DMS53 treated with DMSO at 0.1 percent for 48 hours (cell line): ENCODE measurements at regions not wholly inside any gene's neighbourhood (a gene's known extent, or its start where the extent isn't known, plus 50 kb on each side); places are given as distances from the start of the nearest gene placed in this dataset.
A peak's percentile ranks its signal among the peaks of the same experiment; 100 is the strongest.
"Not testable (repeated sequence)": the region's sequence is repeated elsewhere in the genome, so short reads cannot be mapped to it uniquely, and the experiment has no call there.

ENCODE experiments used
- DNase-seq: peaks from one replicate; lab custom pipeline; 2025; ENCODE audit not compliant: unreplicated experiment; lab: John Stamatoyannopoulos, UW

DNA sequence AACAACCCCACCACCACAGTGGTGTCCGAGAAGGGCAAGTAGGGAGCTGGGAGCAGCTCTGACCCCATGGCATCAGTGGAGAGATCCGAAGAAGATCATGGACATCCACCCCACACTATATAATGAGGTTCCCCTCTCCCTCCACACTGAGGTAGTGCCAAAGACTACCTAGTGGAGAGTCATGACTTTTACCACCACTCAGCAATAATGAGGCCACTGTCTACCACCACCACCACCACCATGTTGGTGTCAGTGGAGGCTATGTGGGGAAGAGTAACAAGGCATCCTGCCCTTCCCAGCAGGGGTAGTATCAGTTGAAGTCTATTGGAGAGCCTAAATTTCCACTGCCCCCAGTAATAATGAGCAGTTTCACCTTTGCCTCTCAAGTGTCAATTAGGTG lies 321.7 kb upstream of the ZC3H15 start:
- no peak for DNase-seq

DNA sequence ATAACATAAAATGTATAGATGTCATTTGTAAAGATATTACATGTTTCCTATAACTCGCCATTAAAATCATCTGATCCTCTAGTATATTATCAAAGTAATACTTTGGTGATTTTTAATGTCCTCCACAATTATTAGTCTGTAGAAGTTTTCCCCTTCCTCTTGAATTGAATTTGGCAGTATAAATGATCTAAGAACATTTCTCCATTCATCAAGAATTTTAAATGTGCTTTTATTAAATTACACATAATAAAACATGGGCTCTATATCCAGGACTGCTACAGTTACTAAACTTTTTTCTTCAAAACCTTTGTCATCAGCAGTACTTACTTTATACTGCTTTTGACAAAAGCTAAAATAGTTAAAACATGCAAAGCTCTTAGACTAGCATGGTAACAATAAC lies 315.4 kb upstream of the ZC3H15 start:
- DNase-seq = no peak

DNA sequence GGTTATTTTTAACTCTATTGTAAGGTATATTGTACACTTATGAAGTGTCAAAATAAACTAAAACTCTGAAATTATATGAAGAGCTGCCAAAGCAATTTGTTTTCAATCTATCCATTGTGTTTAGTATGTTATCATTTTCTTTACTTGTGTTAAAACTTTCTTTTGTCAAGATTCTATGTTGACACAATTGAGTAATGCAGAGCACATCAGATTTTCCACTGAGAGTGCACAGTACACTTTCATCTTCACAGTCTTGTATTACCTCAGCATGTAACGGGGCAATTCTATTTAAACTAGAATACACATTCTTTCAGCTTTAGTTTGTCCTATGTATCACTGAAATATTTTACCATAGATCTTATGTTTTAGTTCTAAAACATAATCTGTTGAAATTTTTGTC lies 304.4 kb upstream of the ZC3H15 start:
- no peak for DNase-seq

DNA sequence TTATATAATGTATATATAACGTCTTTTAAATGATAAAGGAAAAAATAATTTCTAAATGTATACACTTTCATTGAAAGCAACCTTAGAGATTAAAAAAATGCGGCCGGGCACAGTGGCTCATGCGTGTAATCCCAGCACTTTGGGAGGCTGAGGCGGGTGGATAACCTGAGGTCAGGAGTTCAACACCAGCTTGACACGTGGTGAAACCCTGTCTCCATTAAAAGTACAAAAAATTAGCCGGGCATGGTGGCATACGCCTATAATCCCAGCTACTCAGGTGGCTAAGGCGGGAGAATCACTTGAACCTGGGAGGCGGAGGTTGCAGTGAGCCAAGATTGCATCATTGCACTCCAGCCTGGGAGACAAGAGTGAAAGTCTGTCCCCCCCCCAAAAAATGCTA lies 303.7 kb upstream of the ZC3H15 start:
- DNase-seq = not testable (repeated sequence)

DNA sequence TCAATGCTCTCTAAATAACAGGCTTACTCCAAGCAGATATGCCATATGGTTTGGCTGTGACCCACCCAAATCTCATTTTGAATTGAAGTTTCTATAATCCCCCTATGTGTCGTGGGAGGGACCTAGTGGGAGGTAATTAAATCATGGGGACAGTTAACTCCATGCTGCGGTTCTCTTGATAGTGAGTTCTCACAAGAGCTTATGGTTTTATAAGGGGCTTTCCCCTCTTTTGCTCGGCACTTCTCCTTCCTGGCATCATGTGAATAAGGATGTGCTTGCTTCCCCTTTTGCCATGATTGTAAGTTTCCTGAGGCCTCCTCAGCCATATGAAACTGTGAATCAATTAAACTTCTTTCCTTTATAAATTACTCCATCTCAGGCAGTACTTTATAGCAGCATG lies 302.7 kb upstream of the ZC3H15 start:
- DNase-seq = no peak

DNA sequence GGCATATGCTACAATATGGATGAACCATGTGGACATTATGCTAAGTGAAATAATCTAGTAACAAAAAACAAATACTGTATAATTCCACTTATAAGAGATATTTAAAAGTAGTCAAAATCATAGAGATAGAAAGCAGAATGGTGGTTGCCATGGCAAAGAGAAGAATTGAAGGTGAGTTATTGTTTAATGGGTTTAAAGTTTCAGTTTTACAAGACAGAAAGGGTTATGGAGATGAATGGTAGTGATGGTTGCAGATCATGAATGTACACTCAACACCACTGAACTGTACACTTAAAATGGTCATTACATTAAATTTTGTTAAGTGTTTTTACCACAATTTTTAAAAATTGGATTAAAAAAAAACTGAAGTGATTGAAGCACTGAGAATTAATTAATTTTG lies 298.2 kb upstream of the ZC3H15 start:
- DNase-seq = no peak

DNA sequence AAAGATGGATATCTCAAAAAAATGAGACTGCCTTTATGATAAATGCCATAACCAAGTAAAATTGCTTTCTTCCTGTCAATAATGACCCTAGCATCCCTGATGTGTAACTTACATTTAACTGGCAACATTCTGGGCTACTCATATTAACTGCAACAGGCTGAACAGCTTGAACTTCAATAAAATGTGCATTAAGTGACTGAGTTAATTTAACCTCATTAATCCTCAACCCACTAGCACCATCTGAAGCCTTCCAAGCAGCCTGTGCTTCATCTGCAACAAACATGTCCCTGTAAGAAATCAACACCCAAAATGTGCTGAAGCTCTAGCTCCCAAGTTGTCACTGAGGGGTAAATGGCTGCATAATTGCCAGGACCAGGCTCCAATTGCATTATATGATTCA lies 296.2 kb upstream of the ZC3H15 start:
- DNase-seq = no peak

DNA sequence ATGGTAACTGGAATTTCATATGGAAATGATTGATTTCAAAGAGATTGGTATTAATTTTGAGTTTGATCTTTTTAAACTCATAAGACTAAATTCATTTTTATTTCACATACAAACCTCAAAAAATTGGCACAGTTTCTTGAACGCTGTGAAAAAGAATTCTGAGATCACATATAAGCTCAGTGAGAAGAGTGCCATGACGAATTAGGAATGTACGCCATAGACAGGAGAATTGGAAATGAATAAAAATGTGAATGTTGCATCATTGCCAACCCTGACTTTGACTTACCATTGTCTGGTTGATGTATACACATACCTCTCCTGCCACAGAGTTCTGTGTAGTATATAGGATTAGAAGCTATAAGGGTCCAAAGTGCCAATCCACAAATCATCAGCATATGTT lies 290.4 kb upstream of the ZC3H15 start:
- DNase-seq = no peak

DNA sequence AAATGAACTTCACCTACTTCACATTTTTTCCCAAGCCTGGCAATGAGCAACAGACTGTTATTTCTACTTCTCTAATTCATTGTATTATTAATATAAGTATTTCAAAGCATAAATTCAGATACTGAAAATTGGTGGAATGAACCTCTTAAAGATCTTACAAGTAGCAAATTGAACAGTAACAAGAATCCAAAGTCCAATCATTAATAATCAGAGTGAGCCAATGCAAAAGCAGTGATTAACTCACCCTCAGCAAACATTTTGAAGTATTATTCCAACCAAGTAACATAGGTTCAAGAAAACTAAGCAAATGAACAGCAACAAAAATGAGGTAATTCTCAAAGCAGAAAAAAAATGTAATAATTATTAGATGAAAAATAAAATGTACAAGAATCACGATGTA lies 288.1 kb upstream of the ZC3H15 start:
- no peak for DNase-seq

DNA sequence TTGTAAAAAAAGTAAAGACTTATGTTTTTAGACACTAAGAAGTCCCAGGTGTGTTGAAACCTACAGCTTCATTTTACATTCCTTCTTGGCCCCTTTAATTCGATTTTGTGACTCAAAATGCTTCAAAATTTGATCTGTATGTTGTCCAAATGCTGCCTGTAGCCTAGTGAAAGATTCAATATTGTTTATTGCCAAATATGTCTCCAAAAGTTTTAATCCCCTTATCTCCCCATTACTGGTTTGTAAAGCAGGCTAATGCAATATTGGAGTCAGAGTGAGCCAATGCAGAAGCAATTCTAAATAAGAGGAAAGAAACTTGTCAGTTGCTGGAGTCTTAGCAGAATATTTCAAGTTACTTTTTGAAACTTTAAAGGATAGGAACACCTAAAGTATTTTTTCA lies 287.0 kb upstream of the ZC3H15 start:
- no peak for DNase-seq

DNA sequence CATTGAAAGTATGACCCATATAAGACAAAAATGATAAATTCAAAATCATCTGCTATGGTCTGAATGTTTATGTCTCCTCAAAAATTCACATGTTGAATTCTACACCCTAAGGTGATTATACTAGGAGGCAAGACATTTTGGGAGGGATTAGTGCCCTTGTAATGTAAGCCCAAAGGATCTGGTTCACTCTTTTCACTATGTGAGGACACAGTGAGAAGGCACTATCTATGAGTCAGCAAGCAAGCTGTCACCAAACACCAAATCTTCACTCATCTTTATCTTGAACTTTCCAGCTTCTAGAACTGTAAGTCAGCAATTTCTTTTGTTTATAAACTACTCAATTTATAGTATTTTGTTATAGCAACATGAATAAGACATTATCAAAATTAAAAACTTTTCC lies 284.7 kb upstream of the ZC3H15 start:
- no peak for DNase-seq

DNA sequence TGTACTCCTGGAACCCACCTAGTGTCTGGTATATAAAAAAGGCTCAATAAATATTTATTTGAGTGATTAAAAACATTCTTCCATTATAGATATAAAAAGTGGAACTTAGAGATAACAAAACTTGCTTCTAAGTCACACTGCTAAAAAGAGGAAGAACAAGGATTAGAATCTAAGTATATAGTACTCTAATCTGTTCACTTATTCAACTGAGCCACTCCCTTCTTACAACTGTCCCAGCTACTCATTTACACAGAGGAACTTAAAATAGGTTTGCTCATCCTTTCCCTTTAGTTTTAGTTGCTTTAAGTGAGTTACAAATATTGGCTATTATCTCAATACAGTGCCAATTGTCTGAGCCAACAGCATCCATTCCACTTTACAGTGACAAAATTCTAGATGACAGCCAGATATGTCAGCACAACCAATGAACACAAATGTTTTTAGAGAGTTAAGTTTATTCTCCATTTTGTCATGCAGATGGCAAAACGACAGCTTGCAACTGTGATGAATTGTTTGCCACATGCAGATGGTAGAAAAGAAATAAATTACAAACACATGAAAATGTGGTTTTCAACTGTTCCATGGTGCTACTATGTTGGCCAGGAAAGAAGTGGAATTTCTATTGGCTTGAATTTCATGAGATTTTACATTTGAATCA lies 280.7 kb upstream of the ZC3H15 start:
- DNase-seq = no peak

DNA sequence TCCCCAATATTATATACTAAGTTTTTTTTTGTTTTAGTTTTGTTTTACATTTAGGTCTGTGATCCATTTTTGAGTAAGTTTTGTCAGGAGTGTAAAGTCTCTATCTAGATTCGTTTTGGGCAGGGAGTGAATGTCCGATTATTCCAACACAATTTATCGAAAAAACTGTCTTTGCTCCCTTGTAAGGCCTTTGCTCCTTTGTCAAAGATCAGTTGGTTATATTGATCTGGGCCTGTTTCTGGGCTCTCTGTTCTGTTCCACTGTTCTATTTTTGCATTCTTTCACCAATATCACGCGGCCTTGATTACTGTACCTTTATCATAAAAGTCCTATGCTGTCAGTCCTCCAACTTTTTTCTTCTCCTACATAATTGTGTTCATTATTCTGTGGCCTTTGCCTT lies 276.5 kb upstream of the ZC3H15 start:
- DNase-seq = no peak

DNA sequence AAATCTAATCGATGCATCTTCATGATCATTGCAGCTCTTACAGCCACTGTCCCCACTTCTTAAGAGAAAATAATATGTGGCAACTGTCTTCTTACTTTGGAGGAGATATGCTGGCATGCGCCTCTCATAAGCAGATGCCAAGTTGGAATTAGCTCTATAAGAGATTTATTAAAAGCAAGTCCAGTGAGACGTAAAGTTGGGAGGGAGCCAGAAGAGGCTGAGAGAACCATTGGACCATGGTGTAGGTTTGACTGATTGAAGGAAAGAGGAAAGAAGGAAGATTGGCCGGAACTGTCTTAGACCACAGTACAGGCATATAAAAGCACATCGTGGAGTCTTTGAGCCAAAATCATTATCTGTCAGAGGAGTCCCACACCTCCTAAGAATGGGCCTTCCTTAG lies 265.7 kb upstream of the ZC3H15 start:
- no peak for DNase-seq

DNA sequence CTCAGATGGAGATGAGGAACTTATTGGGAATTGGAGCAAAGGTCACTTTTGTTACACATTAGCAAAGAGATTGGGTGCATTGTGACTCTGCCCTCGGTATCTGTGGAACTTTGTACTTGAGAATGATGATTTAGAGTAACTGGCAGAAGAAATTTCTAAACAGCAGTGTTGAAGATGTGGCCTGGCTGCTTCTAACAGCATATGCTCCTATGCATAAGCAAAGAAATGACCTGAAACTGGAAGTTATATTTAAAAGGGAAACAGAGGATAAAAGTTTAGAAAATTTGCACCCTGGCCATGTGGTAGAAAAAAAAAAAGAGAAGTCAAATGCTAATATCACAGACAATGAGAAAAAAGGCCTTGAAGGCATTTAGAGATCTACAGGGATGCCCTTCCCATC lies 256.8 kb upstream of the ZC3H15 start:
- no peak for DNase-seq

DNA sequence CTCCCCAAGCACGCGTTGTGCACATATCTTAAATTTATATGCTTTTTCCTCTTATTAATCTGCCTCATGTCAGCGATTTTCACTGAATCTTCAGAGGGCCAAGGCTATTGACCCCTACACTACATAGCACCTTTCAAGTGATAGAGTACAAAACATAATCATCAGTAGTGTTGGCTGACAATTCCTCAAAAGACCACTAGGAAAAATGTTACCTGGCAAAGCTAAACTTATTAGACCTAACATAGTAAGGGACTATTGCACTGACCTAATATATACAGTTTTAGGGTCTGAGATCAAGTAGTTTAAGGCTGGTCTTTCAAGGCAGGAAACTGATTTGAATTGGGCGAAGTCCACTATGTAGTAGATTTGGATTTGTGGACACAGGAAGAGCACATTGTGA lies 244.2 kb upstream of the ZC3H15 start:
- DNase-seq = no peak

DNA sequence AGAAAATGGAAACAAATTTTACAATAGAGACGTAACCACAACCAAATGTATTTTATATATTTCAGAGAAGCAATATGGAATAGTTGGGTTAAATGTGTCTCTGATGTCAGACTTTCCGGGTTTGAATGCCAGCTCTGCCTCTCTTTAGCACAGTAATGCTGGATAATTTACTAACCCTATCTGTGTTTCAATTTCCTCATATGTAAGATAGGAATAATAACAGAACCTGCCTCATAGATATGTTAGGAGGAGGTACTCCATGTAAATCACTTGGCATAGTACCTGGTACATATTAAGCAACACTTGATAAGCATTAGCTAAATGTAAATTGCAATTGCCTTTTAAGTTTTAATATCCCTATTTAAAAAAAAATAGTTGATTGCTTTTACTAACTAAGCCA lies 231.3 kb upstream of the ZC3H15 start:
- no peak for DNase-seq

DNA sequence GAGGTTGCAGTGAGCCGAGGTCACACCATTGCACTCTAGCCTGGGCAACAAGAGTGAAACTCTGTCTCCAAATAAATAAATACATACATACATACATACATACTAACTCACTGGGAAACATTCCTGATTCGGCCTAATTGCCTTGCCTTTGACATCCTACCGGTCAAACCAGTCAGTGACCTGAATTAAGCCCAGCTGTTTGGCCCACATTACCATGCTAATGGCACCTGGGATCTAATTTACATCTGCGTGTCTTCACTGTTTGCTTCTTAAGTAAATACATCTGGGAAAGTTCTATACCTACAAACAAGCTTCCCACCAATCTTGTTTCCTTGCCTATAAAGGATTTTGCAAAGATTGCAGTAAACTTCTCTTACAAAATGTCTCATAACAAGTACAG lies 230.2 kb upstream of the ZC3H15 start:
- no peak for DNase-seq

DNA sequence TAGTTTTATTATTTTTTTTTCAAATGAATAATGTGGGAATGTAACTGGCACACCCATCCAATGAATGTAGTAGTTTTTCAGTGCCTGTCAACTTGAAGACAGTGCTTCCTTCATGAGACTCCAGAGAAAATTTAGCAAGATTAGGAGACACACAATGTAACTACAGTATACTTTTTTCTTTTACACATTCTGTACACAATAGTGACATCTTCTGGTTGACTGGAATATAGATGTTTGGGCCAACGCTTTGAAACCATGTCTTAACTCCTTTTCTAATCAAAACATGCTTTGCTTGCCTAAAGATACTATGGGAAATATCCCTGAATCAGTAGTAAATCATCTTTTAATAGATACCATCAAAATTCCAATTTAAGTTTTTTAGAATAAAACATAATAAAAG lies 229.5 kb upstream of the ZC3H15 start:
- DNase-seq = peak; percentile 86

DNA sequence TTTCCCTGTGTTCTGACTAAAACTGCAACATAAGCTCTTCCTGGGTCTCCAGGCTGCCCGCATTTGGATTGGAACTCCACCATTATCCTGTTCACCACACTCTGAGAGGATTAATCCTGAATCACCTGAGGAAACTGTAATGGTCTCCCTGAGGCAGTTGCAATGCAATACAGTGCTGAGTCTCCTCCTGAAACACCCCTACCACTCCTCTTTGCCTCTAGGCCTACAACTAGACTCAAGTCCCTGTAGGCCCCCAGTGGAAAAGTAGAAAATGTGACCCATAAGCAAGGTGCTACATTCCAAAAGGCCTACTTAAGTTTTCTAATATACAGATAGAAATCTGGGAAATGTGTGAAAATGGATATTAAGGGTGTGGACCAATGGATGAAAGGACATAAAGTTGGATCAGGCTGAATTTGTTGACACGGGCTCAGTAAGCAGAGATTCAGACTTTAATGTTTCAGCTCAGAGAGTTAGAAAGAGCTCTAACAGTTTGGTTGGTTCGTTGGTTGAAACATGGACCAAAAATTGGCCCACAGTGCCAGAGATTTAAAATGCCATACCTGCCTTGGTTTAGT lies 222.3 kb upstream of the ZC3H15 start:
- DNase-seq = no peak

DNA sequence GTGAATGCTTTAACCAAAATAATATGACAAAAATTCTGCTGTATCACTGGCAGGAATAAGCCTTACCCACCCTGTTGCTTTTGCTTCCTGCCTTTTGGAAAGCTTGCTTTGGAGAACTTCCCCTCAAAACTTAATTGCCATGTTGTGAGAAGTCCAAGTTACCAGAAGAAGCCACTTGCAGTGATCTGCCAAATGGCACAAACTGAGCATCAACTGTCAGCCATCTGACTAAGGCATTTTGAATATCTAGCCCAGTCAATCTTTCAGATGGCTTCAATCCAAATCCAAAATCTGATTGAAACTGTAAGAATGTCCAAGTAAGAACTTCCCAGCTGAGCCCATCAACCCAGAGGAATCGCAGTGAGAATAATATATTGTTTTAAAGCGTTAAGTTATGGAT lies 216.5 kb upstream of the ZC3H15 start:
- no peak for DNase-seq

DNA sequence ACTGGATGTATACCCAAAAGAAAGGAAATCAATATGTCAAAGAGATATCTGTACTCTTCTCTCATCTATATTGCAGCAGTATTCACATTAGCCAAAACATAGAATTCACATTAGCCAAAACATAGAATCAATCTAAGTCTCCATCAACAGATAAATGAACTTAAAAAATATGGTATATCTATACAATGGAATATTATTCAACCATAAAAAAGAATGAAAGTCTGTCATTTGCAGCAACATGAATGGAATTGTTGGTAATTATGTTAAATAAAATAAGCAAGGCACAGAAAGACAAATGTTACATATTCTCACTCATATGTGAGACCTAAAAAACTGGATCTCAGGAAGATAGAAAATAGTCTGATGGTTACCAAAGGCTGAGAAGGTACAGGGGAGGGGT lies 212.1 kb upstream of the ZC3H15 start:
- no peak for DNase-seq

DNA sequence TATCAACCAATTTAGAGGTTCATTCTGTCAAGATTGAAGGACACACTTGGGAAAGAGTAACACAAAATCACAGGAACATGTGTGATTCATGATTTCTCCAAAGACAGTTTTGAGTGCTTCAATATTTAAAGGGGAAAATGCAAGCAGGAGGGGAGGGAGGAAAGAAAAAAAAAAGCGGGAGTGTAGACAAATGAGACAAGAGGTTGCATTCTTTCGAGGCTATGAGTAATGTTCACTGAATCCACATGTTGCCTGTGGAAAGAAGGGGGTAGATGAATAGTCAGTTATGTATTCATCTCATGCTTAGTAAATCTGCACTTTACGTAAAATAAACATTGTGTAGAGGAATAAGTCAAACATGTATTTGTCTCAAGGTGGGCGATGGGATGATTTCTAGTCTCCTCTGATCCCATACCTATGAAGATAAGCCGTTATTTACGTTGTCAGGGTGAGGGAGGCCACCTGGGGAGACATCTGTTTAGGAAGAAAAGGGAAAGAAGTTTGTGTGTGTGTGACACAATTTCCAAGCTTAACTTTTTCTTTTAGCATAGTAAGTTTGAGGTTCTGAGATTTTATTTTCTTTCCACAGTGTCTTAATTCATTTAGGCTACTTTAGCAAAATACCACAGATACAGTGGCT lies 211.0 kb upstream of the ZC3H15 start:
- DNase-seq = no peak
